ENCODE measurements at regions not wholly inside any gene's neighbourhood (a gene's known extent, or its start where the extent isn't known, plus 50 kb on each side); places are given as distances from the start of the nearest gene placed in this dataset.

DNA sequence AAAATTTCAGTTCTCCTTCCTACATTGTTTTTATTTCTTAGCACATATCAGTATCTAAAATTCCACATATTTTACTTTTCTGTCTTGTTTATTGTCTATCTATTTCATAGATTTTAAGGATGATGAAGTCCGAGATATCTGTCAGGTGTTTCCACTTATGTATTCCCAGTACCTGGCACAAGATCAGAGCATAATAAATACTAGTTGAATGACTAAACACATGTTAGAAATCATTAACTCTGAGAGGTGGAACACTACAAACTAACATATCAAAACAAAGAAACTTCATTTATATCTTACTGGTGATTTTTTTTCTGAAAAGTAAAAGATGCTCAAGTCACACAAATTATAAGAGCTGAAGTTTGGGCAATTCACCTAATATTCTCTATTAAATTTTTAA lies 1208.3 kb downstream of the PCDH9 start:
- WGBS (ENCODE audit: low lambda C conversion rate) = 0% methylated on average over 1 of the region's 1 CpG
- Histone ChIP-seq H3K27ac (ENCODE audit: extremely low read length, insufficient read depth, low read length) (no peak overlapping the region), H3K4me2 (ENCODE audit: low read depth, low read length) (no peak overlapping the region), H3K79me2 (ENCODE audit: insufficient read depth, low read length) (no peaks in the 10 kb centered on the region), H4K20me1 (ENCODE audit: insufficient read depth, low read length) (no peaks in the 10 kb centered on the region), H3K27me3 (ENCODE audit: control insufficient read depth in 1 of 2, insufficient read depth in 2 of 2, low read length in 2 of 2) (no peaks in the 10 kb centered on the region), H3K9me3 (ENCODE audit: low read length) (peaks cover 26% of the 10 kb centered on the region; the same call in 1 of the 2 replicates), H3K9ac (ENCODE audit: insufficient read depth, low read depth, low read length) (no peak overlapping the region), H3K4me1 (ENCODE audit: insufficient read depth, low read length) (no peaks in the 10 kb centered on the region), H3K4me3 (replicated peaks in 1 of 3; ENCODE audit: insufficient read depth in 1 of 3, low read depth in 2 of 3, low read length in 3 of 3) (no peak overlapping the region), H3K36me3 (replicated peaks in 1 of 2; ENCODE audit: control insufficient read depth in 1 of 2, insufficient read depth in 2 of 2, low read length in 2 of 2) (no peaks in the 10 kb centered on the region), H2AFZ (ENCODE audit: low read length) (no peak overlapping the region)
- ChIA-PET CTCF (ENCODE audit: low intra/inter-chr PET ratio, low total read pairs) (no interaction called here), POLR2A (no interaction called here)
- no TSS peak for BruUV-seq (replicated peaks)
- FAIRE-seq = no peak
- ATAC-seq = no peak
- intact Hi-C loops (cut with micrococcal nuclease; ENCODE audit: unreplicated experiment) (no loop called here), in situ Hi-C loops (cut with HindIII; ENCODE audit: extremely low pct_ligation_motif_present, low pct_unique_long_range_greater_than_20kb) (no loop called here)
- TF ChIP-seq BRD4 (CRISPR knock-in tag; IDR thresholded peaks at IDR 0.05) (no peak), RFX1 (IDR thresholded peaks at IDR 0.05) (no peak), ZNF331 (CRISPR knock-in tag; IDR thresholded peaks at IDR 0.05) (no peak), TCF12 (IDR thresholded peaks at IDR 0.05) (no peak), TCF12 (CRISPR knock-in tag; IDR thresholded peaks at IDR 0.05) (no peak), LCORL (IDR thresholded peaks at IDR 0.05) (no peak), LCORL (CRISPR knock-in tag; IDR thresholded peaks at IDR 0.05) (no peak), STAG1 (CRISPR knock-in tag; IDR thresholded peaks at IDR 0.05) (no peak), ELF3 (CRISPR knock-in tag; IDR thresholded peaks at IDR 0.05) (no peak), ZNF576 (CRISPR knock-in tag; IDR thresholded peaks at IDR 0.05) (no peak), FOXO4 (CRISPR knock-in tag; conservative IDR thresholded peaks at IDR 0.05) (no peak), LBX2 (CRISPR knock-in tag; IDR thresholded peaks at IDR 0.05; ENCODE audit: borderline replicate concordance) (no peak), RBM22 (optimal IDR thresholded peaks at IDR 0.05; ENCODE audit: low read length) (no peak), ADNP (CRISPR knock-in tag; IDR thresholded peaks at IDR 0.05) (no peak), RFX5 (IDR thresholded peaks at IDR 0.05; ENCODE audit: low read depth, low read length) (no peak)
- no peak for DNase-seq (ENCODE audit: low spot score)
